Omental fat pad (tissue), 3 donors: ENCODE measurements at regions not wholly inside any gene's neighbourhood (a gene's known extent, or its start where the extent isn't known, plus 50 kb on each side); places are given as distances from the start of the nearest gene placed in this dataset.

Experiments
- ATAC-seq: fragments of 150-250 bp; one replicate; pipeline ENCODE4 v1.9.1; 2016; ENCODE audit warnings: mild to moderate bottlenecking, moderate library complexity; ENCODE audit not compliant: low FRiP score
- DNase-seq: peaks from one replicate; pipeline ENCODE4 v3.0.0-alpha.2; 2019; ENCODE audit warnings: low spot score
- TF ChIP-seq, protein P1 (sequence below), 3 donors: fragments of 450-650 bp; IDR thresholded peaks; one replicate each; pipeline ENCODE4 v1.5.1; 2016 to 2017; ENCODE audit warnings: antibody characterized with exemption in 3 of 3, mild to moderate bottlenecking in 3 of 3, moderate library complexity in 2 of 3

DNA sequence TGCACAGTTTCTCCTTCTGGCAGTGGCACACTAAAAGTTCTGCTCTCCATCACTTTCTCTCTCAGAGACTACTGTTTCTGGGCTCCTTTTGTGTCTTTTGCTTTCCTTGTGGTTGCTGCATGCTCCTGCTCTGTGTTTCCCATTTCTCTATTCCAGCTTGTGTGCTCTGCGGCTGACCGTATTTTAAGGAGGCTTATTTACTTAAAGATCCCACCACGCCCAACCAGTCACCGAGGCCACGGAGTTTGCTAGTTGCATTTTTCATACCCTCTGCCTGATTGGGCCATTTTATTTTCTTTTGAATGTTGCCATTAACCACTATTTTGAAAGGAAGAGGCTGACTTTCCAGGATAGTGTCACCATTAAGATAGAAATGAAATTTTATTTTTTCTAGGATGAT is 626.4 kb upstream of the MMS22L start:
- ATAC-seq = no peak
- TF ChIP-seq, protein P1, sequence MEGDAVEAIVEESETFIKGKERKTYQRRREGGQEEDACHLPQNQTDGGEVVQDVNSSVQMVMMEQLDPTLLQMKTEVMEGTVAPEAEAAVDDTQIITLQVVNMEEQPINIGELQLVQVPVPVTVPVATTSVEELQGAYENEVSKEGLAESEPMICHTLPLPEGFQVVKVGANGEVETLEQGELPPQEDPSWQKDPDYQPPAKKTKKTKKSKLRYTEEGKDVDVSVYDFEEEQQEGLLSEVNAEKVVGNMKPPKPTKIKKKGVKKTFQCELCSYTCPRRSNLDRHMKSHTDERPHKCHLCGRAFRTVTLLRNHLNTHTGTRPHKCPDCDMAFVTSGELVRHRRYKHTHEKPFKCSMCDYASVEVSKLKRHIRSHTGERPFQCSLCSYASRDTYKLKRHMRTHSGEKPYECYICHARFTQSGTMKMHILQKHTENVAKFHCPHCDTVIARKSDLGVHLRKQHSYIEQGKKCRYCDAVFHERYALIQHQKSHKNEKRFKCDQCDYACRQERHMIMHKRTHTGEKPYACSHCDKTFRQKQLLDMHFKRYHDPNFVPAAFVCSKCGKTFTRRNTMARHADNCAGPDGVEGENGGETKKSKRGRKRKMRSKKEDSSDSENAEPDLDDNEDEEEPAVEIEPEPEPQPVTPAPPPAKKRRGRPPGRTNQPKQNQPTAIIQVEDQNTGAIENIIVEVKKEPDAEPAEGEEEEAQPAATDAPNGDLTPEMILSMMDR (IDR thresholded peaks at IDR 0.05) = no peak
- no peak for DNase-seq

DNA sequence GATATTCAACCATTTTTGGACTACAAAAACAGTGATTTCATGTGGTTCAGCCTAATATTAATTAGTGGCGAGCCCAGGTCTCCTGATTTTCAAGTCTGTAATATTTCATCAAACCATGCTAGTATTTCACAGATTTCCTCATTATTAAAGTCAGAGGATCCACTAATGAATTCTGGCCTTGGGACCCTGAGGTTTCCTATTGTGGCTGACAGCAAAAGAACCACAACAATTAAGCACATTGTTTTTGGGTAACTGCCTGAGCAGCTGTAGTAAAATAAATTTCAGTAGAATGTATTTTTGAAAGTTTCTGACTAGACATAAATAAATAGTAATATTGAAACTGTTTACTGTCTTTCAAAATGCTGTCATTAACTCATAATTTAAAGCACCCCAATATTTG is 630.7 kb upstream of the MMS22L start:
- TF ChIP-seq, protein P1 (IDR thresholded peaks at IDR 0.05) = no peak
- ATAC-seq (no peak), DNase-seq (no peak)

DNA sequence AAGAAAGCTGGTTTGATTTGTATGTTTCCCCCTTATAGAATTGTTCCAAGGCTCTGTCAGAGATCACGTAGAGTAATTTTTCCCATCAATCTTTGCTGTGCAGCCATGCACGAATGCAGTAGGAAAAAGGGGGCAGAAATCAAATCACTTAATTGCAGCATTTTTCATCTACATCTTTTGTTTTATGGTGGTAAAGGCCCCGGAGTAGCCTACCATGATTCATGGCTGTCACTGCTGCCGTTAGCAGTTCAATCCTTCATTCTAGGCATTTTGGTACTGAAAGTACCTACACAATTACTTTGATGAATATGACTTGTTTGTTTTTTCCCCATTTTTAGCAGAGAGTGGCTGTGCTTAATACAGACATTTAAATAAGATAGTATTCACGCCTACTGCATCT is 631.9 kb upstream of the MMS22L start:
- DNase-seq = no peak

DNA sequence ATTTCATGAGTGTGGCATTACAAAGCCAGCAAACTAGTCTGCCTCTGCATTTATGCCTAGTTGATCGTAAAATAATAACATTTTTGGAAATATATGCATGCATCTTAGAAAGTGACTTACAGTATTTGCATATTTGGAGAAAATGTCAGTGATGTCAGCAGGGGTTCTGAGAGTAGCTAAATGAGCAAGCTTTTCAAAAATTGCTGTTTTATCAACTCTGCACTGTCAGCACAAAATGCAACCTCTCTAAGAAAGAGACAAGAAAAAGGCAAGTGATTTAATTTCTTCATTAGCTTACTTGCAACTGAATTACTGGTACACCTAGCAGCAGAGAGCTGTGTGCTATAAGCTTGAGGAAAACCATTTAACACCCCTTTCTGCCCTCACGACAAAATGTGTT is 632.5 kb upstream of the MMS22L start:
- TF ChIP-seq, protein P1 (IDR thresholded peaks at IDR 0.05) = no peak
- DNase-seq (no peak), ATAC-seq (no peak)

More for the DNA sequence above, 631.9 kb upstream of the MMS22L start:
- TF ChIP-seq, protein P1 (IDR thresholded peaks at IDR 0.05) = no peak
- no peak for ATAC-seq

DNA sequence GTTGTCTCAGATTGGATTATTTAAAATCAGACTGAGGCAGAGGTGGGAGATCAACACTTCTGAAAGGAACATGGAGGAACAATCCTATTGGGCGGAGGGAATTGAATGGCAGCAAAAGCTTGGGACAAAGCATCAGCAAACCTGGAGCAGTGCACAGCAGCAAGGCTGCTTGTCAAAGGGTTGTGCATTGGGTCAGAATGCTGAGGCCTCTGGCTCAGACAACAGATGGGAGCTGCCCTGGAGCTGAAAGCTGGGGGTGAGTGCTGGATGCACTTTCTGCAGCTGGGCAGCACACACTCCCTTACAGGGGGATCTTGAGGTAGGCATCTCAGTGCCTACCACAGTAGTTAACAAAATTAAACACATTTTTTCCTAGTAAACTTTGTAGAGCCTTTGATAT is 634.4 kb upstream of the MMS22L start:
- ATAC-seq = no peak
- TF ChIP-seq, protein P1 (IDR thresholded peaks at IDR 0.05) = no peak
- DNase-seq = no peak

DNA sequence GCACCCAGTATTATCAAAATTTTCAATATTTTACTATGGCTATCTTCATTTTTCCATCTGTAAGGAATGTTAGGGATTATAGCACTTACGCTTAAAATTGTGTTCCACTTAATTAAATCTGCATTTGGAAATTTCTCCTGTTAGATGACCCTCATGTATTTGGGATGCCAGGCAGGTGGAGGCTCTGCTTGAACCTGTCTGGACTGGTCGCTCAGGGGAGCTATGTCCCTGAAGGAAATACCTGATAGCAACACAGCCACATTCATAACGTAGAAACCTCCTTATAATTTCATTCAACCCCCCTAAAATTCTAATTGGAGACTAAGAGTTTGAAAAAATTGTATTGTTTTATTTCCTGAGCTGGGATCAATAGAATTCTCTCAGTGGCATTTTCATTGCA is 636.0 kb upstream of the MMS22L start:
- ATAC-seq = no peak
- DNase-seq = no peak
- TF ChIP-seq, protein P1 (IDR thresholded peaks at IDR 0.05) = no peak

DNA sequence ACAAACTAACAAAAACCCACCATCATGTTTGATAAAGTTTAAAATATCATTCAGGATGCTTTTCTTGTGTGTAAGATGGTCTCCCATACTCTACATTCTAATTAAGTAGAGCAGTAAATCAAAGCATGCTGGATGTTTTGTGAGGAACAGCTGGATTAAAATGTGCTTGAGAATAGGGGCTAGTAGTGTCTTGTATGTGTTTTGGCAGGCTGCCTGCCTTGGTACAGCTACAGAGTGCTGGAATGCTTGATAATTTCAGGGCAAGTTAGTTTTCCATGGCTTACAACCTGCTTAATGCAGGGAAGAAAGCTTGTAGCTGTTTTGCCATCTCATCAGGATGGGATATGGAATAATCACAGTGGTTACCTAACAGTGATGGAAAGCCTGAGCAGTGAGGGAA is 636.6 kb upstream of the MMS22L start:
- DNase-seq = no peak
- no peak for ATAC-seq
- TF ChIP-seq, protein P1 (IDR thresholded peaks at IDR 0.05) = no peak
